ENCODE measurements at regions not wholly inside any gene's neighbourhood (a gene's known extent, or its start where the extent isn't known, plus 50 kb on each side); places are given as distances from the start of the nearest gene placed in this dataset.

GRCh38 chr3:64805978-64806377 lies 118.2 kb upstream of the ADAMTS9 start (continued):
- TF ChIP-seq ZNF121 (CRISPR knock-in tag; IDR thresholded peaks at IDR 0.05) (no peak), RORB (CRISPR knock-in tag; IDR thresholded peaks at IDR 0.05) (no peak), E2F5 (CRISPR knock-in tag; IDR thresholded peaks at IDR 0.05) (no peak), E2F1 (CRISPR knock-in tag; IDR thresholded peaks at IDR 0.05) (no peak), NFATC4 (CRISPR knock-in tag; IDR thresholded peaks at IDR 0.05) (no peak), ZNF219 (CRISPR knock-in tag; IDR thresholded peaks at IDR 0.05; ENCODE audit: borderline replicate concordance) (no peak), FOXK1 (CRISPR knock-in tag; IDR thresholded peaks at IDR 0.05) (no peak), ZNF671 (CRISPR knock-in tag; IDR thresholded peaks at IDR 0.05) (no peak)

- H3K4me3 Mint-ChIP-seq, result no peak overlapping the region
- POLR2A ChIA-PET, result no interaction called here
- no peaks in the 10 kb centered on the region for H3K9me3 Mint-ChIP-seq
- 0 out of 2 replicates have a peak, but pooled peaks cover 3% of the 10 kb centered on the region for H3K4me1 Mint-ChIP-seq
- TF ChIP-seq FOXP4 (CRISPR knock-in tag; IDR thresholded peaks at IDR 0.05) (no peak), ZNF138 (CRISPR knock-in tag; conservative IDR thresholded peaks at IDR 0.05) (no peak)
- no peak for DNase-seq (ENCODE audit: low spot score)
- no peak for ATAC-seq
- CTCF ChIA-PET, result no interaction called here
- H3K27ac Mint-ChIP-seq, result no peak overlapping the region
- peaks cover 4% of the 10 kb centered on the region; the same call in 1 of the 2 replicates for H3K27me3 Mint-ChIP-seq (ENCODE audit: low read depth)
- no peaks in the 10 kb centered on the region for H3K36me3 Mint-ChIP-seq
Observed at GRCh38 chr3:64805248-64805647, 117.4 kb upstream of the ADAMTS9 start.

- ATAC-seq (no peak), DNase-seq (ENCODE audit: low spot score) (no peak)
- Mint-ChIP-seq H3K9me3 (no peaks in the 10 kb centered on the region), H3K36me3 (no peaks in the 10 kb centered on the region), H3K4me3 (no peak overlapping the region), H3K27ac (no peak overlapping the region), H3K27me3 (ENCODE audit: low read depth) (peaks cover 4% of the 10 kb centered on the region; the same call in 1 of the 2 replicates), H3K4me1 (0 out of 2 replicates have a peak, but pooled peaks cover 3% of the 10 kb centered on the region)
- ChIA-PET CTCF (no interaction called here), POLR2A (no interaction called here)
- TF ChIP-seq ZNF281 (CRISPR knock-in tag; IDR thresholded peaks at IDR 0.05) (no peak), E2F4 (CRISPR knock-in tag; IDR thresholded peaks at IDR 0.05; ENCODE audit: borderline replicate concordance, low read depth) (no peak)
Observed at GRCh38 chr3:64803469-64803868, 115.7 kb upstream of the ADAMTS9 start.

GRCh38 chr3:64802460-64802859 lies 114.7 kb upstream of the ADAMTS9 start:
- Mint-ChIP-seq H3K4me1 (peaks cover 4% of the 10 kb centered on the region; the same call in 1 of the 2 replicates), H3K27ac (no peak overlapping the region), H3K27me3 (ENCODE audit: low read depth) (no peaks in the 10 kb centered on the region; the same call in 1 of the 2 replicates), H3K9me3 (no peaks in the 10 kb centered on the region), H3K36me3 (no peaks in the 10 kb centered on the region), H3K4me3 (no peak overlapping the region)
- POLR2A ChIA-PET, result no interaction called here
- no peak for ATAC-seq
- CTCF ChIA-PET, result no interaction called here
- no peak for DNase-seq (ENCODE audit: low spot score)
- TF ChIP-seq ZMAT4 (CRISPR knock-in tag; IDR thresholded peaks at IDR 0.05) (no peak), ATF1 (CRISPR knock-in tag; IDR thresholded peaks at IDR 0.05) (no peak), ZNF416 (CRISPR knock-in tag; IDR thresholded peaks at IDR 0.05) (no peak), NFYB (CRISPR knock-in tag; conservative IDR thresholded peaks at IDR 0.05; ENCODE audit: low read depth) (no peak), ZSCAN18 (CRISPR knock-in tag; IDR thresholded peaks at IDR 0.05) (no peak), ERG (CRISPR knock-in tag; IDR thresholded peaks at IDR 0.05) (no peak)

Data from WTC11 (cell line).